OCI-LY1 (cell line): ENCODE measurements at regions not wholly inside any gene's neighbourhood (a gene's known extent, or its start where the extent isn't known, plus 50 kb on each side); places are given as distances from the start of the nearest gene placed in this dataset.

Experiments used
- H2AFZ ChIP-seq: fragments of 200-600 bp; sonication (generic), shearing (Covaris generic); 2 replicates; pipeline ENCODE4 v1.6.0; 2014; ENCODE audit warnings: antibody characterized with exemption, mild to moderate bottlenecking, low read length
- H3F3A ChIP-seq: fragments of 200-600 bp; sonication (generic), shearing (Covaris generic); 2 replicates; pipeline ENCODE4 v1.6.0; 2014; ENCODE audit warnings: mild to moderate bottlenecking, antibody characterized with exemption, low read length, moderate library complexity; ENCODE audit not compliant: insufficient read depth
- H3K27ac ChIP-seq: fragments of 200-600 bp; sonication (generic); 2 replicates; pipeline ENCODE4 v1.5.1; 2014; ENCODE audit warnings: low read length, mixed run types, mild to moderate bottlenecking, low read depth; ENCODE audit not compliant: poor library complexity, severe bottlenecking
- H3K27me3 ChIP-seq: fragments of 200-600 bp; sonication (generic); 2 replicates; pipeline ENCODE4 v1.6.0; 2014; ENCODE audit warnings: antibody characterized with exemption, mild to moderate bottlenecking, low read length, moderate library complexity; ENCODE audit not compliant: insufficient read depth
- H3K36me3 ChIP-seq: fragments of 200-600 bp; sonication (generic); 2 replicates; pipeline ENCODE4 v1.6.1; 2014; ENCODE audit warnings: mild to moderate bottlenecking, antibody characterized with exemption, low read length, moderate library complexity, mixed read lengths; ENCODE audit not compliant: insufficient read depth
- H3K4me1 ChIP-seq: fragments of 200-600 bp; sonication (generic); 2 replicates; pipeline ENCODE4 v1.5.1; 2014; ENCODE audit warnings: mild to moderate bottlenecking, low read length, moderate library complexity; ENCODE audit not compliant: insufficient read depth, severe bottlenecking
- H3K4me2 ChIP-seq: fragments of 200-600 bp; sonication (generic), shearing (Covaris generic); 2 replicates; pipeline ENCODE4 v1.6.1; 2014; ENCODE audit warnings: low read length
- H3K4me3 ChIP-seq: fragments of 200-600 bp; sonication (generic); 2 replicates; pipeline ENCODE4 v1.5.1; 2014; ENCODE audit warnings: low read length, low read depth, mild to moderate bottlenecking, mixed read lengths; ENCODE audit not compliant: poor library complexity, severe bottlenecking
- H3K79me2 ChIP-seq: fragments of 200-600 bp; shearing (Covaris generic); 2 replicates; pipeline ENCODE4 v1.6.1; 2016; ENCODE audit warnings: mixed run types, low read length, mixed read lengths; ENCODE audit not compliant: insufficient read depth
- H3K9ac ChIP-seq: fragments of 200-600 bp; sonication (generic), shearing (Covaris generic); 2 replicates; pipeline ENCODE4 v1.6.1; 2014; ENCODE audit warnings: mild to moderate bottlenecking, low read length, mixed read lengths
- H3K9me2 ChIP-seq: fragments of 200-600 bp; sonication (generic), shearing (Covaris generic); 2 replicates; pipeline ENCODE4 v1.6.1; 2014; ENCODE audit warnings: low read depth, mild to moderate bottlenecking, low read length, mixed read lengths
- H3K9me3 ChIP-seq: fragments of 200-600 bp; shearing (Covaris generic); 2 replicates; pipeline ENCODE4 v1.6.1; 2014; ENCODE audit warnings: low read length, mixed read lengths
- H4K20me1 ChIP-seq: fragments of 200-600 bp; sonication (generic), shearing (Covaris generic); 2 replicates; pipeline ENCODE4 v1.6.0; 2016; ENCODE audit warnings: mild to moderate bottlenecking, low read length; ENCODE audit not compliant: insufficient read depth
- CTCF ChIP-seq: fragments of 200-600 bp; sonication (generic), shearing (Covaris generic); IDR thresholded peaks from 2 replicates; pipeline ENCODE4 v1.5.1; 2017; ENCODE audit warnings: mild to moderate bottlenecking, antibody characterized with exemption, low read length, moderate library complexity, mixed read lengths
- EZH2 ChIP-seq: fragments of 200-600 bp; sonication (generic), shearing (Covaris generic); IDR thresholded peaks from 2 replicates; pipeline ENCODE4 v1.8.0; 2017; ENCODE audit warnings: borderline replicate concordance, mixed run types, mild to moderate bottlenecking, antibody characterized with exemption, low read length, moderate library complexity, mixed read lengths

- H3K27me3 ChIP-seq: no peaks in the 10 kb centered on the region
- no peak overlapping the region for H2AFZ ChIP-seq
- no peaks in the 10 kb centered on the region for H3K9me2 ChIP-seq
- H3K9ac ChIP-seq: no peak overlapping the region
- no peak overlapping the region for H3K4me2 ChIP-seq
- H4K20me1 ChIP-seq: no peaks in the 10 kb centered on the region
- no peak for TF ChIP-seq CTCF
- no peak for TF ChIP-seq EZH2
- no peaks in the 10 kb centered on the region for H3K4me1 ChIP-seq
- no peaks in the 10 kb centered on the region for H3K9me3 ChIP-seq
- H3F3A ChIP-seq: no peaks in the 10 kb centered on the region
- H3K36me3 ChIP-seq: no peaks in the 10 kb centered on the region
- H3K4me3 ChIP-seq: no peak overlapping the region
- no peaks in the 10 kb centered on the region for H3K79me2 ChIP-seq
- H3K27ac ChIP-seq: no peak overlapping the region
These were observed 102.6 kb downstream of the CD164 start for GRCh38 chr6:109279628-109280027.

- H3K36me3 ChIP-seq: no peaks in the 10 kb centered on the region
- H4K20me1 ChIP-seq: no peaks in the 10 kb centered on the region
- H3K79me2 ChIP-seq: no peaks in the 10 kb centered on the region
- H2AFZ ChIP-seq: no peak overlapping the region
- H3K27ac ChIP-seq: no peak overlapping the region
- H3K4me2 ChIP-seq: no peak overlapping the region
- no peaks in the 10 kb centered on the region for H3K9me3 ChIP-seq
- TF ChIP-seq EZH2: no peak
- no peak for TF ChIP-seq CTCF
- no peaks in the 10 kb centered on the region for H3K4me1 ChIP-seq
- no peak overlapping the region for H3K4me3 ChIP-seq
- H3K9ac ChIP-seq: no peak overlapping the region
- H3F3A ChIP-seq: no peaks in the 10 kb centered on the region
- H3K27me3 ChIP-seq: no peaks in the 10 kb centered on the region
- no peaks in the 10 kb centered on the region for H3K9me2 ChIP-seq
These were observed 110.6 kb downstream of the CD164 start for GRCh38 chr6:109271622-109272021.

- H3K79me2 ChIP-seq: no peaks in the 10 kb centered on the region
- H3K27ac ChIP-seq: no peak overlapping the region
These were observed 112.2 kb downstream of the CD164 start for GRCh38 chr6:109269953-109270517.

More at GRCh38 chr6:109269953-109270517, 112.2 kb downstream of the CD164 start:
- Histone ChIP-seq H3F3A (no peaks in the 10 kb centered on the region), H3K27me3 (no peaks in the 10 kb centered on the region), H3K9me3 (no peaks in the 10 kb centered on the region), H3K4me2 (no peak overlapping the region), H3K4me3 (no peak overlapping the region), H3K9ac (no peak overlapping the region), H3K4me1 (no peaks in the 10 kb centered on the region), H4K20me1 (no peaks in the 10 kb centered on the region), H3K9me2 (no peaks in the 10 kb centered on the region), H2AFZ (no peak overlapping the region), H3K36me3 (no peaks in the 10 kb centered on the region)
- TF ChIP-seq CTCF (no peak), EZH2 (no peak)
